ENCODE measurements at regions not wholly inside any gene's neighbourhood (a gene's known extent, or its start where the extent isn't known, plus 50 kb on each side); places are given as distances from the start of the nearest gene placed in this dataset.

- no peak for TF ChIP-seq CTCF (IDR thresholded peaks at IDR 0.05)
- TF ChIP-seq POLR2AphosphoS5 (IDR thresholded peaks at IDR 0.05), result no peak
- TF ChIP-seq POLR2A (IDR thresholded peaks at IDR 0.05), result no peak
- no peak for TF ChIP-seq EP300 (IDR thresholded peaks at IDR 0.05)
Observed at GRCh38 chr18:39599251-39599650, 2033.7 kb upstream of the CELF4 start.
